K562 (cell line): ENCODE measurements at regions not wholly inside any gene's neighbourhood (a gene's known extent, or its start where the extent isn't known, plus 50 kb on each side); places are given as distances from the start of the nearest gene placed in this dataset.

Experiments used
- CTCF ChIP-seq, 3 experiments: IDR thresholded peaks in 2 of 3; conservative IDR thresholded peaks in 1 of 3; 2 replicates each; pipeline ENCODE4 v1.5.1; 2011 to 2012; ENCODE audit warnings: low read length in 3 of 3, mild to moderate bottlenecking in 3 of 3, control low read depth in 2 of 3, improper control_type of control experiment in 1 of 3, inconsistent platforms in 1 of 3, low read depth in 1 of 3, mixed read lengths in 1 of 3, moderate library complexity in 1 of 3; ENCODE audit not compliant: insufficient read depth in 2 of 3
- ESRRA ChIP-seq: fragments of 450-650 bp; IDR thresholded peaks from 2 replicates; pipeline ENCODE4 v1.6.1; 2014; ENCODE audit warnings: low read depth, mild to moderate bottlenecking, moderate library complexity, borderline replicate concordance
- JUN ChIP-seq, 2 experiments: sonication (generic) in 1 of 2; formaldehyde crosslinking in 1 of 2; IDR thresholded peaks; 2 replicates each; pipeline versions ENCODE4 v1.6.1 to v1.8.0; 2012 to 2022; ENCODE audit warnings: borderline replicate concordance in 2 of 2, mild to moderate bottlenecking in 2 of 2, improper control_type of control experiment in 1 of 2, low read depth in 1 of 2, low read length in 1 of 2, missing genetic modification reagents in 1 of 2
- RBM25 ChIP-seq: fragments of 200-400 bp; formaldehyde crosslinking; IDR thresholded peaks from 2 replicates; pipeline ENCODE4 v1.6.1; 2018; ENCODE audit warnings: low read length, low read depth, moderate library complexity; ENCODE audit not compliant: severe bottlenecking
- RFX5 ChIP-seq: IDR thresholded peaks from 2 replicates; pipeline ENCODE4 v1.6.1; 2011; ENCODE audit warnings: low read depth, mild to moderate bottlenecking, improper control_type of control experiment, low read length
- USF2 ChIP-seq: sonication (generic); formaldehyde crosslinking; IDR thresholded peaks from 2 replicates; pipeline ENCODE4 v1.5.0; 2020; ENCODE audit warnings: missing genetic modification reagents
- ZNF512 ChIP-seq: IDR thresholded peaks from 2 replicates; pipeline ENCODE4 v1.6.1; 2016; ENCODE audit warnings: missing genetic modification characterization, missing compliant biosample characterization

GRCh38 chr1:100626397-100626796, 88.5 kb downstream of the GPR88 start:
- TF ChIP-seq JUN (IDR thresholded peaks at IDR 0.05; ENCODE audit: borderline replicate concordance, low read depth, low read length) (no peak), JUN (CRISPR knock-in tag; IDR thresholded peaks at IDR 0.05; ENCODE audit: borderline replicate concordance) (no peak), ESRRA (no peak), RBM25 (no peak), USF2 (CRISPR knock-in tag) (no peak), CTCF (IDR thresholded peaks at IDR 0.05 in 2 of 3, conservative IDR thresholded peaks at IDR 0.05 in 1 of 3; ENCODE audit: insufficient read depth in 2 of 3, low read depth in 1 of 3, low read length in 3 of 3) (no peak), RFX5 (no peak), ZNF512 (tag) (no peak)
